ENCODE measurements at regions not wholly inside any gene's neighbourhood (a gene's known extent, or its start where the extent isn't known, plus 50 kb on each side); places are given as distances from the start of the nearest gene placed in this dataset.

DNA sequence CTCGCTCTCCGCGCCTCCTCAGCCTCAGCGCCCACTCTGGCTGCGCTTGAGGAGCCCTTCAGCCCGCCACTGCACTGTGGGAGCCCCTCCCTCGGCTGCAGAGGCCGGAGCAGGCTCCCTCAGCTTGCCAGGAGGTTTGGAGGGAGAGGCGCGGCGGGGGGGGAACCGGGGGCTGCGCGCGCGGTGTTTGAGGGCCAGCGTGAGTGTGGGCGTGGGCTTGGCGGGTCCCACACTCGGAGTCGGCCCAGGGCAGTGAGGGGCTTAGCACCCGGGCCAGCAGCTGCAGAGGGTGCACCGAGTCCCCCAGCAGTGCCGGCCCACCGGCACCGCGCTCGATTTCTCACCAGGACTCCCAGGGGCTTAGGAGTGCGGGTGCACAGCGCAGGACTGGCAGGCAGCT lies 1220.9 kb downstream of the PCDH9 start:
- no peak for TF ChIP-seq RAD21 (IDR thresholded peaks at IDR 0.05; ENCODE audit: low read depth)
- TF ChIP-seq TEAD4 (IDR thresholded peaks at IDR 0.05): no peak
- no peak for TF ChIP-seq TCF12 (IDR thresholded peaks at IDR 0.05; ENCODE audit: low read depth)
- no peak for TF ChIP-seq FOXM1 (IDR thresholded peaks at IDR 0.05; ENCODE audit: borderline replicate concordance, low read depth)
- no peak for TF ChIP-seq ZBTB7A (IDR thresholded peaks at IDR 0.05; ENCODE audit: low read depth)
- TF ChIP-seq EP300 (IDR thresholded peaks at IDR 0.05; ENCODE audit: borderline replicate concordance): no peak
- no peak for TF ChIP-seq YY1 (IDR thresholded peaks at IDR 0.05; ENCODE audit: low read depth)

DNA sequence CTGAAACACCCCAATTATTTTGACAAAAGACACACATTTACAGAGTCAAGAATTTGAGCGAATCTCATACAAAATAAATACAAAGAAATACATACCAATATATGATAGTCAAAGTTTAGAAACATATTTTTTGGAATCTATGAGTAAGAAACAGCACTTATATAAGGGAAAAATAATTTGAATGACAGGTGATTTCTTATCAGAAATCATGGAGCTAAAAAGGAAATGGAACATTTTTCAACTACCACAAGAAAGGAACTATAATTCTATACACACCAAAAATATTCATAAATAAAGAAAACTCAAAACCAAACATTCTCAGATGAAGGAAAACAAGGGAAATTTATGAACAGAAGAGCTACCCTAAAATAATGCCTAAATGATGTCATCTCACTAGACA lies 1226.6 kb downstream of the PCDH9 start:
- no peak for TF ChIP-seq TEAD4 (IDR thresholded peaks at IDR 0.05)
- TF ChIP-seq ZBTB7A (IDR thresholded peaks at IDR 0.05; ENCODE audit: low read depth): no peak
- no peak for TF ChIP-seq FOXM1 (IDR thresholded peaks at IDR 0.05; ENCODE audit: borderline replicate concordance, low read depth)
- TF ChIP-seq TAF1 (IDR thresholded peaks at IDR 0.05; ENCODE audit: low read depth): no peak
- no peak for TF ChIP-seq CEBPB (IDR thresholded peaks at IDR 0.05)
- no peak for TF ChIP-seq TCF12 (IDR thresholded peaks at IDR 0.05; ENCODE audit: low read depth)
- no peak for TF ChIP-seq EP300 (IDR thresholded peaks at IDR 0.05; ENCODE audit: borderline replicate concordance)
- TF ChIP-seq YY1 (IDR thresholded peaks at IDR 0.05; ENCODE audit: low read depth): no peak
- TF ChIP-seq, protein P1, sequence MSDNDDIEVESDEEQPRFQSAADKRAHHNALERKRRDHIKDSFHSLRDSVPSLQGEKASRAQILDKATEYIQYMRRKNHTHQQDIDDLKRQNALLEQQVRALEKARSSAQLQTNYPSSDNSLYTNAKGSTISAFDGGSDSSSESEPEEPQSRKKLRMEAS (IDR thresholded peaks at IDR 0.05): no peak
- TF ChIP-seq EGR1 (IDR thresholded peaks at IDR 0.05): no peak
- no peak for TF ChIP-seq CREB1 (IDR thresholded peaks at IDR 0.05; ENCODE audit: low read depth)
- no peak for TF ChIP-seq NFIC (IDR thresholded peaks at IDR 0.05)
- TF ChIP-seq RAD21 (IDR thresholded peaks at IDR 0.05; ENCODE audit: low read depth): no peak

DNA sequence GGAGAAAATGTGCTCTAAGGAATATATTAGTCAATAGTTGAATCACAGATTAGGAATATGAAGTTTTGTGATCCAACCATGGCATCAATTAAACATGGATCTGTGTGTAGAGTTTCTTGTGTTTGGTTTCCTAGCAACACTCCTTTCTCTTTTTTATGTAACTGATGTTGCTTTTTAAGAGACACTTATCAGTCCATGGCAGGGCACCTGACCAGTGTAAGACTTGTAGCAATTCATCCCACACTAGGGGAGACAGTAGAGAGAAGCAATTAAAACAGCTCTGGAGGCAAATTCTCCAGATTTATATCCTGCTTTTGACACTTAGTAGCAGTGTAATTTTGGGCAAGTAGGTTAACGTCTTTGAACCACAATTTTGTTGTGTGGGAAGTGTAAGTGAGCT lies 1229.0 kb downstream of the PCDH9 start:
- TF ChIP-seq EP300 (IDR thresholded peaks at IDR 0.05; ENCODE audit: borderline replicate concordance) (no peak), EGR1 (IDR thresholded peaks at IDR 0.05) (no peak), YY1 (IDR thresholded peaks at IDR 0.05; ENCODE audit: low read depth) (no peak), TAF1 (IDR thresholded peaks at IDR 0.05; ENCODE audit: low read depth) (no peak), NFIC (IDR thresholded peaks at IDR 0.05) (no peak), RAD21 (IDR thresholded peaks at IDR 0.05; ENCODE audit: low read depth) (no peak), REST (IDR thresholded peaks at IDR 0.05; ENCODE audit: low read depth) (no peak), CREB1 (IDR thresholded peaks at IDR 0.05; ENCODE audit: low read depth) (no peak), FOXM1 (IDR thresholded peaks at IDR 0.05; ENCODE audit: borderline replicate concordance, low read depth) (no peak), TEAD4 (IDR thresholded peaks at IDR 0.05) (no peak), TCF12 (IDR thresholded peaks at IDR 0.05; ENCODE audit: low read depth) (no peak), CEBPB (IDR thresholded peaks at IDR 0.05) (no peak), USF1 (IDR thresholded peaks at IDR 0.05) (no peak)
- TF ChIP-seq, protein P1 (IDR thresholded peaks at IDR 0.05): no peak

DNA sequence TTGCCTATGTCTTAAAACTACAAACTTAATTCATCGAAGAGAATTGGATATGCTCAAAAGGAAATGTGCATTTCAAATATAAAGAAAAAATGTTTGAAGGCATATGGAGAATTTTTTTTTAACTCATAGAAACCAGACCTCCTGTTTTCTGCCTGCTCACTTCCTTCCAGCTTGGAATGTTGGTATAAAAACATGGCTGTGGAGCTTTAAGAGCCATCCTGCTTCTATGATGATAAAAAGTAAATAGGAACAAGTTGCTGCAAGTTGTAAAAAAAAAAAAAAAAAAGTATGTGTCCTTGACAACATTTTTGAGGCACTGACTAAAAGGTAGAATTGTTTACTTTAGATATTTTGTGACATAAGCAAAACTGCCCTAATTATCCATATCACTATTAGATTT lies 1230.7 kb downstream of the PCDH9 start:
- TF ChIP-seq CEBPB (IDR thresholded peaks at IDR 0.05) (no peak), ZBTB7A (IDR thresholded peaks at IDR 0.05; ENCODE audit: low read depth) (no peak), TCF12 (IDR thresholded peaks at IDR 0.05; ENCODE audit: low read depth) (no peak), EGR1 (IDR thresholded peaks at IDR 0.05) (no peak), USF1 (IDR thresholded peaks at IDR 0.05) (no peak)

- TF ChIP-seq TEAD4 (IDR thresholded peaks at IDR 0.05): no peak
- no peak for TF ChIP-seq NFIC (IDR thresholded peaks at IDR 0.05)
- TF ChIP-seq FOXM1 (IDR thresholded peaks at IDR 0.05; ENCODE audit: borderline replicate concordance, low read depth): no peak
- TF ChIP-seq EGR1 (IDR thresholded peaks at IDR 0.05): no peak
- TF ChIP-seq, protein P1 (IDR thresholded peaks at IDR 0.05): no peak
- TF ChIP-seq REST (IDR thresholded peaks at IDR 0.05; ENCODE audit: low read depth): no peak
- no peak for TF ChIP-seq TAF1 (IDR thresholded peaks at IDR 0.05; ENCODE audit: low read depth)
- no peak for TF ChIP-seq CEBPB (IDR thresholded peaks at IDR 0.05)
- TF ChIP-seq EP300 (IDR thresholded peaks at IDR 0.05; ENCODE audit: borderline replicate concordance): no peak
- no peak for TF ChIP-seq YY1 (IDR thresholded peaks at IDR 0.05; ENCODE audit: low read depth)
- no peak for TF ChIP-seq CREB1 (IDR thresholded peaks at IDR 0.05; ENCODE audit: low read depth)
- no peak for TF ChIP-seq USF1 (IDR thresholded peaks at IDR 0.05)
- TF ChIP-seq TCF12 (IDR thresholded peaks at IDR 0.05; ENCODE audit: low read depth): no peak
- no peak for TF ChIP-seq ZBTB7A (IDR thresholded peaks at IDR 0.05; ENCODE audit: low read depth)
- TF ChIP-seq RAD21 (IDR thresholded peaks at IDR 0.05; ENCODE audit: low read depth): no peak
Measured at GRCh38 chr13:65990684-65991083, 1239.5 kb downstream of the PCDH9 start.
